Ectodermal cell (in vitro differentiated cells): ENCODE measurements at regions not wholly inside any gene's neighbourhood (a gene's known extent, or its start where the extent isn't known, plus 50 kb on each side); places are given as distances from the start of the nearest gene placed in this dataset.

Source experiments
- H3K27ac ChIP-seq: 2 replicates; pipeline ENCODE4 v1.7.0; 2013; ENCODE audit warnings: mild to moderate bottlenecking, low read depth, low read length; ENCODE audit not compliant: insufficient read depth, poor library complexity, severe bottlenecking
- H3K27me3 ChIP-seq: 2 replicates; pipeline ENCODE4 v1.7.0; 2013; ENCODE audit warnings: mild to moderate bottlenecking, low read length; ENCODE audit not compliant: insufficient read depth, control insufficient read depth, poor library complexity, severe bottlenecking
- H3K36me3 ChIP-seq: one replicate; pipeline ENCODE4 v1.7.0; 2013; ENCODE audit warnings: low read length; ENCODE audit not compliant: control insufficient read depth, insufficient read depth
- H3K4me1 ChIP-seq: one replicate; pipeline ENCODE4 v1.7.0; 2013; ENCODE audit warnings: low read length; ENCODE audit not compliant: control insufficient read depth, insufficient read depth
- H3K4me3 ChIP-seq: 2 replicates; pipeline ENCODE4 v1.7.0; 2013; ENCODE audit warnings: low read depth, low read length, control low read depth; ENCODE audit not compliant: insufficient read depth
- H3K9me3 ChIP-seq: 2 replicates; pipeline ENCODE4 v1.7.0; 2013; ENCODE audit warnings: mild to moderate bottlenecking, low read length, moderate library complexity; ENCODE audit not compliant: control insufficient read depth
- WGBS, 2 experiments: methylation state at CpG; one replicate each; pipeline ENCODE4 v1.1.7; 2013; ENCODE audit warnings: missing lambda C conversion rate in 2 of 2; 5-methylcytosine and 5-hydroxymethylcytosine counted together

DNA sequence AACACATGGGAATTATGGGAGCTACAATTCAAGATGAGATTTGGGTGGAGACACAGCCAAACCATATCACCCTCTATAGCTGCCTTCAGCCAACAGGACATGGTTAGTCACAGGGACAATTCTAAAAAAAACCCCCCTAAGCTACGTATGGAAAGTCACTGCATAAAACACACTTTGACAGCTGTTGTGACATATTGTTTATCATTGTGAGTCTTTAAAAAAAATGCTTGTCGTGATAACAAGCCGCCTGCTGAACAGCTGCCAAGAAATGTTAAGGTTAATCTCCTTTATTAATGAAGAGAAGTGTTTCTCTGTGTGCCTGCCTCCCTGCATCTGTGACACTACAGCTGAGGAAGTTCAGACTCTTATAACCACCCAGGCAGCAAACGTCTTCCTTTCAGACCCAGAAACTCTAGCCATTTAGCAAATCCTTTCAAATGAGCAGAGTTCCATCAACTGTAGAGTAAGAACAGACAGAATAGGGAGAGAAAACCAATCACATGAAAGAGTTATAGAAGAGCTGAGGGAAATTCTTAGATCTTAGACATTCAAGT, 1459.6 kb upstream of the TMEM132C start:
- Histone ChIP-seq H3K9me3 (no peaks in the 10 kb centered on the region), H3K27me3 (no peaks in the 10 kb centered on the region), H3K4me1 (peaks cover 5% of the 10 kb centered on the region), H3K4me3 (no peak overlapping the region), H3K36me3 (no peaks in the 10 kb centered on the region), H3K27ac (no peak overlapping the region)
- WGBS, 2 experiments, result 80 to 100% methylated on average over 2 to 4 of the region's 4 CpGs

DNA sequence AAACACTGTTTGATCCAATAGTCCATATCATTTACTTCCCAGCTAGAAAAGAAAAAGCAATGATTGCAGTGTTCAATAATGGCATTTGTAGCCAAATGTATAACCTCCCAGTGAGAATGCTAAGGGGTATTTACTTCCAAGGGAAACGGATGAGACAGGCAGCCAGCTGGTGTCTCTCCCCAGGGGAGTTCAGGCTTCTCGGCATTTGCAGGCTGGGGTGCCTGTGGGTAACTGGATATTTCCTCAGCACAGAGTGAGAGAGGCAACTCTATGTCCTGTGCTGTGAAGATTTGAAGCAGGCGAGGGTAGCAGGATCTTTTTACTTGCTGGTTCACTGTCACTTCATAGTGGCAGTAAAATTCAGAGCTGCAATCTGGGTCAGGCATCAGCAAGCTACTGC, 1455.6 kb upstream of the TMEM132C start:
- H3K36me3 ChIP-seq, result no peaks in the 10 kb centered on the region
- WGBS, 2 experiments, result 36 to 41% methylated on average over 3 of the region's 3 CpGs
- H3K27ac ChIP-seq, result no peak overlapping the region
- H3K9me3 ChIP-seq, result no peaks in the 10 kb centered on the region
- no peak overlapping the region for H3K4me3 ChIP-seq
- H3K27me3 ChIP-seq, result no peaks in the 10 kb centered on the region
- H3K4me1 ChIP-seq, result peaks cover 5% of the 10 kb centered on the region

DNA sequence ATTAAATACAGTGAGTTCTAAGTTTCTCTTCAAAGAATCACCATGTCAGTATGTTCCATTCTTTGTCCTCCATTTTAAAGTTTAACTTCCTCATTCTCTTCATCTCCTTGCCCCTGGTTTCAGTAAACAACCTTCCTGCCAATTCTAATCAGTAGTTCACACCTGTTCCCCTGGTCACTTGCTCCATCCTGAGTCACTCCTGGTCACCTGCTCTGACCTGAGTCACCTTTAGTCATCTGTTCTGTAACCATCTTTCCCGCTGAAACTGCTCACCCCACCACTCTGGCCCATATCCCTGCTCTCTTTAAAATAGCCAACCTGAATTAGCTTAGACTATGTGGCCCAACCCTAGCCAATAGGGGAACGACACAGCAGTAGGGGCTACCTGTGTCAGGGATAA, 1447.4 kb upstream of the TMEM132C start:
- 78 to 87% methylated on average over 2 of the region's 2 CpGs for WGBS, 2 experiments

DNA sequence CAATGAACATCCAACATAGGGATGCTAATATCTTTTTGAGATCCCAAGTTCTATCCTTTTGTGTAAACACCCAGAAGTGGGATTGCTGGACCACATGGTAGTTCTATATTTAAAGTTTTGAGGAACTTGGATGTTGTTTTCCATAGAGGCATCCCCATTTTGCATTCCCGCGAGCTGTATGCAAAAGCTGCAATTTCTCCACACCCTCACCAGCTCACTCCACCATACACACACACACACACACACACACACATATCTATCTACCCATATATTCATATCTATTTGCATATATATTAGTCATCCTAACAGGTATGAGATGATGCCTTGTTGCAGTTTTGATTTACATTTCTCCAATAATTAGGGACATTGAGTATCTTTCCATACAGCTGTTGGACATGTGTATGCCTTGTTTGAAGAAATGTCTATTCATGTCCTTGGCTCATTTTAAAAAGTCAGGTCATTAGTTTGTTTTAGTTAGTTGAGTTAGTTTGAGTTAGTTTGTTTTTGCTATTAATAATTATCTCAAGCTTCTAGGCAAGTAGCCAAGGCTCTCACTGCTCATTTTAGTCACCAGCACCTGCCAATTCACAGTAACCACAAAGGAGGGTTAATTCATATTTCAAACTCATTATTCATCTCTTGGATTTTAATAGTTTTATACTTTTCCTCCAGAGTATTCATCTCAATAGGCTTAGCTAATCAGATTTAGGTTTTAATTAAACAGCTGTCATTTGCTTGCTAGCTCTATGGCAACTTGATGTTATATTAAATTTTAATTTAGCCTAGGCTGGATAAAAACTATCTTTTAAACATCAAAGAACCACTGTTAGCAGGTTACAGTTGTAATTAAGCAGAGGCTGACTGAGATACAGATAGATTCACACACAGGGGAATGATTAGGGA, 1435.9 kb upstream of the TMEM132C start:
- no peaks in the 10 kb centered on the region for H3K4me1 ChIP-seq
- no peaks in the 10 kb centered on the region for H3K36me3 ChIP-seq
- no peaks in the 10 kb centered on the region for H3K9me3 ChIP-seq
- WGBS, 2 experiments, result 86 to 100% methylated on average over 2 of the region's 2 CpGs
- no peak overlapping the region for H3K4me3 ChIP-seq
- peaks cover 8% of the 10 kb centered on the region for H3K27me3 ChIP-seq
- no peak overlapping the region for H3K27ac ChIP-seq

More for the DNA sequence above, 1447.4 kb upstream of the TMEM132C start:
- H3K27ac ChIP-seq, result no peak overlapping the region
- no peaks in the 10 kb centered on the region for H3K9me3 ChIP-seq
- no peaks in the 10 kb centered on the region for H3K27me3 ChIP-seq
- H3K36me3 ChIP-seq, result no peaks in the 10 kb centered on the region
- no peak overlapping the region for H3K4me3 ChIP-seq
- no peaks in the 10 kb centered on the region for H3K4me1 ChIP-seq

DNA sequence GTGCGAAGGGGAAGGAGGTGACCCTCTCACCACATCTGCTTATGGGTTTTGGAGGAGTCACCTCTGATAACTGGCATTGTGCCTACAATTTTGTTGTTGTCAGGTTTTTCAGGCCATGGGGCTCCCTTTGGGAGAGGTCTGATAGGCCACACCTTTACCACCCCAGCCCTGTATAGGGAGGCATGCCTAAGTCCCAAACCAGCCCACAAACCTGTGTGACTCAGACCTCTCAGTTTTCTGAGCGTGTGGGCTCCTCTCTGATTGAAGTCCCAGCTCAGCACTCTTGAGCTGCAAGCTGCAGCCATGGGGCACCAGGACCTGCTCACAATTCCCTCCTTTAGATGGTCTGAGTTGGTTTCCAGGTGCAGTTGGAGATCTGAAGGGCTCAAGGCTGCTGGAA, 1429.3 kb upstream of the TMEM132C start:
- Histone ChIP-seq H3K27me3 (no peaks in the 10 kb centered on the region), H3K4me3 (no peak overlapping the region), H3K4me1 (no peaks in the 10 kb centered on the region), H3K36me3 (no peaks in the 10 kb centered on the region), H3K27ac (no peak overlapping the region), H3K9me3 (no peaks in the 10 kb centered on the region)
- 89 to 98% methylated on average over 2 of the region's 2 CpGs for WGBS, 2 experiments

DNA sequence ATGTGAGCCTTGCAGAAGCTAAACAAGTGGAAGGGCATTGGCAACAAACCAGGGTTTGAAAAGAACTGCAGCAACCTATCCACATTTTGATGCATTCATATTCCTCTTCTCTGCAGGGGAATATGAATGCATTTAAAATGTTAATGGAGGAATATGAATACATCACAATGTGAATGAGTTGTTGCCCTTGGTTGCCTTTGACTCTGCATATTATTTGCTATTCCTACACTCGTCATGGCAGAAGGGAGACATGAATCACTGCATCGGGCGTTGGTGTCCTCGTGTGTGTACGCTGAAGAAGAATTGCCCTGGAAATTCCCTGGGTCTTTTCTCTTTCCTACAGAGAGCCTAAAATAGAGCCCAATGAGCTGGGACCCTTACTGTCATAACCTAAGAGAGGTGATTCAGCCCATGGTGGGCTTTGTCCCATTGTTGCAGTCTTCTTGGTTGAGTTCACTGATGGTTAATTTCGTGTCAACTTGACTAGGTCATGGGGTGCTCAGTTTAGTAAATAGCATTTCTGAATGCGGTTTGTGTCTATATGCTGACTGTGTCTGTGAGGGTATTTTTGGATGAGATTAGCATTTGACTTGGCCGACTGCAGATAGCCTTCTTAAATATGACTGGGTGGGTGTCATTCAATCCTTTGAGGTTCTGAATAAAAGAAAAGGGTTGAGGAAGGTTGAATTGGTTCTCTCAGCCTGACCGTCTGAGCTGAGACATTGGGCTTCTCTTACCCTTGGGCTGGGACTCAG, 1422.9 kb upstream of the TMEM132C start:
- H3K36me3 ChIP-seq, result no peaks in the 10 kb centered on the region
- WGBS, 2 experiments, result 80 to 84% methylated on average over 9 of the region's 9 CpGs
- no peaks in the 10 kb centered on the region for H3K9me3 ChIP-seq
- no peaks in the 10 kb centered on the region for H3K4me1 ChIP-seq
- no peak overlapping the region for H3K27ac ChIP-seq
- H3K27me3 ChIP-seq, result no peaks in the 10 kb centered on the region
- H3K4me3 ChIP-seq, result no peak overlapping the region

DNA sequence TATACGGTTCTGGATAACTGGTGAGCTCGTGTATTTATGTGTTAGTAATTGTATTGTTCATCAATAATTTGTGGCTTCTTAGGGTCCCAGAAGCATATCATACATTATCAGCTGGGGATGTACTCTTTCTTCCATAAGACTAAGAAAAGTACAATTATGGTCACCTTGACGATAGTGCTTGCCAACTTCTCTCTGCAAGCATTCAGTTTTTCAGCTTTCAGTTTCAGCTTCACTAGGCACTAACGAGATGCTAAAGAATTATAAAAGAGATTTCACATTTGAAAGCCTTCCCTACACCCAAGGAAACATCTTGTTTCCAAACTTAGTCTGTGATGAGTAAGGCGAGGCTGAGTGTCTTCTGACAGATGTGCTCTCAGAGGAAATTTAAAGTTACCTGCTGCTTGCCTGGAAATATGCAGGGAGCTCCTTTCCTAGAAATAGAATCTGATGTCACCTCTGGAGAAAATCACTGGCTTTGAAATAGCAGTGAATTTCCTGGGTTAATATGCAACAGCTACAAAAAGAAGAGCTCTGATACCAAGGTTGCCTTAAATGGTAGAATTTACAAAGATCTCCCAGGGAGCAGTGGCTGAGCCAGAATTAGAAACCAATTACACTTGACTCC, 1419.9 kb upstream of the TMEM132C start:
- Histone ChIP-seq H3K27me3 (no peaks in the 10 kb centered on the region), H3K27ac (no peak overlapping the region), H3K4me3 (no peak overlapping the region), H3K9me3 (no peaks in the 10 kb centered on the region), H3K36me3 (no peaks in the 10 kb centered on the region), H3K4me1 (no peaks in the 10 kb centered on the region)
- WGBS, 2 experiments, result 91 to 93% methylated on average over 5 of the region's 5 CpGs

DNA sequence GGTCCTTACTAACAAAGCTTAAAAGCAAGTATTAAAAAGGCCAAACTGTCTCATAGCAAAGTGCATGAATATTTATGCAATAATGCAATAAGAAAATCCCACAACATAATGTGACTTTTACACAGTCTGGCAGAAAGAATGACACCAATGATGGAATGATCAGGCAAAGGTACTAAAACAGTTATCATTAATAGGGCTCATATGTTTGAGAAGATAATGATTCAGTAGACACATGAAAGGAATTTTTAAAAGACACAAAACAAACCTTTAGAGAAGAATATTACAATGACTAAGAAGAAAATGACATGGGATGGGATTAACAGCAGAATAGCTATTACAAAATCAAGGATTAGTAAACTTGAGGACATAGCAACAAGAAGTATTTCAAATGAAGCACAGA, 1411.2 kb upstream of the TMEM132C start:
- no peaks in the 10 kb centered on the region for H3K9me3 ChIP-seq
- no peaks in the 10 kb centered on the region for H3K27me3 ChIP-seq
- no peak overlapping the region for H3K27ac ChIP-seq
- H3K4me3 ChIP-seq, result no peak overlapping the region
- H3K36me3 ChIP-seq, result no peaks in the 10 kb centered on the region
- H3K4me1 ChIP-seq, result no peaks in the 10 kb centered on the region

DNA sequence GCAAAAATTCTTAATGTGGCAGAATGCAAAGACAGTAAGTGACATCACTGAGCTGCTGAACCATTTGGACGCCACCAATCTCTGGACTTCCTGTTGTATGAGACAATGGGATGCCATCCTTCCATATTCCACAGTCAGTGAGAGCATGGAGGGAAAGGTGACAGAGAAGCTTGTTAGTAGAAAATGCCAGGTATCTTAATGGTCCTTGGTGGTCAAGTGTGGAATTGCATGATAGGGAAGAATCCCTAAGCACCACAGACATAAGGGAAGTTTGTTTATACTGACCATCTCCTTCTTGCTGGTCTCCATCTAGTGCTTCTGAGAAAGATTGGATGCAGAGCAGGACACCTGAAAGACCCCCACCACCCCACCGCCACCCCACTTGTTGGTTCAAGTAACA, 1410.0 kb upstream of the TMEM132C start:
- no peaks in the 10 kb centered on the region for H3K27me3 ChIP-seq

DNA sequence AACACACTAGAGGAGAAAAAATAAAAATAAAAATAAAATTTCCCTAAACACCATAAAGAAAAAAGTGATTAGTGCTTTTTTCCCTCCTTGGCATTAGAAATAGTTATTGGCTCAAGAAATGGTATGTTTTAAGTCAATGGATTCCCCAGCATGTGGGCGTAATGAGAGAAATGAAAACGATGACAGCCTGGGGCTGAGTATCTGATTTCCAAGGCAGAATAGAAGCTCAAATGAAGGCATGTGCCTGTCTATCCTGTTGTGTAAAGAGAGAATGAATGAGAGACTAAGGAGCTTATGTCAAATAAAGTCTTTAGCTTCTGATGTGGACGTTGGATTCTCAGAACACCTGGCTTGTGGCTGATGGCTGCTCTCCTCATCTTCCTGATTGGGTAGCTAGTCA, 1408.4 kb upstream of the TMEM132C start:
- WGBS, 2 experiments, result 80 to 84% methylated on average over 3 of the region's 3 CpGs
- no peaks in the 10 kb centered on the region for H3K4me1 ChIP-seq
- H3K27ac ChIP-seq, result no peak overlapping the region
- H3K36me3 ChIP-seq, result no peaks in the 10 kb centered on the region
- H3K4me3 ChIP-seq, result no peak overlapping the region
- no peaks in the 10 kb centered on the region for H3K27me3 ChIP-seq
- H3K9me3 ChIP-seq, result no peaks in the 10 kb centered on the region

More for the DNA sequence above, 1410.0 kb upstream of the TMEM132C start:
- Histone ChIP-seq H3K4me3 (no peak overlapping the region), H3K36me3 (no peaks in the 10 kb centered on the region), H3K9me3 (no peaks in the 10 kb centered on the region), H3K27ac (no peak overlapping the region), H3K4me1 (no peaks in the 10 kb centered on the region)
- 92 to 98% methylated on average over 2 of the region's 2 CpGs for WGBS, 2 experiments
